IMR-90 (cell line): ENCODE measurements at regions not wholly inside any gene's neighbourhood (a gene's known extent, or its start where the extent isn't known, plus 50 kb on each side); places are given as distances from the start of the nearest gene placed in this dataset.

Experiments used
- ATAC-seq: fragments of 200-7000 bp; cut with Tn5 transposase; 2 replicates; pipeline ENCODE4 v1.9.1; 2020; ENCODE audit warnings: low read depth, mild to moderate bottlenecking, moderate library complexity
- BruUV-seq: library from RNA; stranded (reverse); fragments of 400-500 nt; replicated peaks from 2 replicates; lab custom pipeline; 2021; lab: Mats Ljungman, UMichigan
- CTCF ChIA-PET: fragments of 300-600 bp; formaldehyde crosslinking; extraction: SDS; loops from one replicate; lab custom pipeline; 2021; ENCODE audit warnings: antibody characterized with exemption; lab: Yijun Ruan, JAX
- POLR2A ChIA-PET: fragments of 300-600 bp; sonication (Branson Sonifier 250); formaldehyde crosslinking; loops from one replicate; lab custom pipeline; 2022; ENCODE audit warnings: antibody characterized with exemption; ENCODE audit not compliant: unreplicated experiment; lab: Charles Lee
- DNase-seq: peaks from one replicate; pipeline ENCODE4 v3.0.0; 2013
- H2AFZ ChIP-seq: replicated peaks from 2 replicates; pipeline ENCODE3; 2013; ENCODE audit warnings: low read length, mild to moderate bottlenecking; ENCODE audit not compliant: poor library complexity
- H2AK5ac ChIP-seq: 2 replicates; pipeline ENCODE4 v1.6.1; 2013; ENCODE audit warnings: low read depth, low read length, inconsistent platforms
- H2AK9ac ChIP-seq: replicated peaks from 2 replicates; pipeline ENCODE3; 2013; ENCODE audit warnings: mild to moderate bottlenecking, low read depth, low read length, moderate library complexity; ENCODE audit not compliant: poor library complexity
- H2BK120ac ChIP-seq: 2 replicates; pipeline ENCODE4 v1.6.1; 2013; ENCODE audit warnings: low read depth, low read length, inconsistent platforms
- H2BK15ac ChIP-seq: 3 replicates; pipeline ENCODE4 v1.6.1; 2013; ENCODE audit warnings: low read depth, low read length, inconsistent platforms
- H2BK20ac ChIP-seq: 2 replicates; pipeline ENCODE4 v1.6.1; 2013; ENCODE audit warnings: low read depth, mild to moderate bottlenecking, inconsistent platforms, low read length, moderate library complexity
- H2BK5ac ChIP-seq: 2 replicates; pipeline ENCODE4 v1.6.1; 2013; ENCODE audit warnings: mild to moderate bottlenecking, low read depth, low read length, inconsistent platforms; ENCODE audit not compliant: poor library complexity, severe bottlenecking
- H3K14ac ChIP-seq: replicated peaks from 2 replicates; pipeline ENCODE4 v1.6.1; 2013; ENCODE audit warnings: low read depth, low read length, inconsistent platforms
- H3K18ac ChIP-seq: 2 replicates; pipeline ENCODE4 v1.6.1; 2013; ENCODE audit warnings: low read depth, low read length, control low read depth
- H3K23ac ChIP-seq: 2 replicates; pipeline ENCODE4 v1.6.1; 2013; ENCODE audit warnings: low read depth, low read length, inconsistent platforms
- H3K27ac ChIP-seq: 2 replicates; pipeline ENCODE4 v1.5.1; 2013; ENCODE audit warnings: mild to moderate bottlenecking, control low read depth, low read length; ENCODE audit not compliant: insufficient read depth
- H3K27me3 ChIP-seq: 2 replicates; pipeline ENCODE4 v1.6.1; 2013; ENCODE audit warnings: low read length; ENCODE audit not compliant: control insufficient read depth, insufficient read depth
- H3K36me3 ChIP-seq: 2 replicates; pipeline ENCODE4 v1.6.1; 2013; ENCODE audit warnings: low read length, mixed read lengths; ENCODE audit not compliant: control insufficient read depth, insufficient read depth
- H3K4ac ChIP-seq: 2 replicates; pipeline ENCODE4 v1.6.1; 2013; ENCODE audit warnings: low read depth, low read length, inconsistent platforms
- H3K4me1 ChIP-seq: 2 replicates; pipeline ENCODE4 v1.6.1; 2013; ENCODE audit warnings: low read length, mixed read lengths; ENCODE audit not compliant: control insufficient read depth, insufficient read depth
- H3K4me2 ChIP-seq: 2 replicates; pipeline ENCODE4 v1.6.1; 2013; ENCODE audit warnings: low read depth, mild to moderate bottlenecking, control low read depth, low read length, moderate library complexity
- H3K4me3 ChIP-seq: 2 replicates; pipeline ENCODE4 v1.5.1; 2013; ENCODE audit warnings: low read depth, mild to moderate bottlenecking, control low read depth, low read length, moderate library complexity; ENCODE audit not compliant: insufficient read depth
- H3K56ac ChIP-seq: 2 replicates; pipeline ENCODE4 v1.6.1; 2013; ENCODE audit warnings: low read length, inconsistent platforms; ENCODE audit not compliant: insufficient read depth; ENCODE audit errors: extremely low read depth
- H3K79me1 ChIP-seq, 2 experiments: 2 replicates each; pipeline ENCODE4 v1.6.1; 2013; ENCODE audit warnings: low read length in 2 of 2, inconsistent platforms in 1 of 2, low read depth in 1 of 2
- H3K9ac ChIP-seq: 2 replicates; pipeline ENCODE4 v1.6.1; 2013; ENCODE audit warnings: low read depth, low read length, control low read depth
- H3K9me1 ChIP-seq: 2 replicates; pipeline ENCODE4 v1.6.1; 2013; ENCODE audit warnings: low read length, inconsistent platforms; ENCODE audit not compliant: insufficient read depth
- H3K9me3 ChIP-seq: 2 replicates; pipeline ENCODE4 v1.6.1; 2013; ENCODE audit warnings: low read length; ENCODE audit not compliant: control insufficient read depth, insufficient read depth
- H4K20me1 ChIP-seq: 2 replicates; pipeline ENCODE4 v1.6.1; 2013; ENCODE audit warnings: low read length, inconsistent platforms; ENCODE audit not compliant: insufficient read depth
- H4K5ac ChIP-seq: 2 replicates; pipeline ENCODE4 v1.6.1; 2013; ENCODE audit warnings: mild to moderate bottlenecking, low read depth, low read length, control low read depth
- H4K8ac ChIP-seq, 2 experiments: 2 replicates each; pipeline ENCODE4 v1.6.1; 2013; ENCODE audit warnings: low read depth in 2 of 2, low read length in 2 of 2, control low read depth in 1 of 2, inconsistent platforms in 1 of 2
- H4K91ac ChIP-seq: 2 replicates; pipeline ENCODE4 v1.6.1; 2013; ENCODE audit warnings: low read depth, low read length, inconsistent platforms; ENCODE audit not compliant: insufficient read depth
- BHLHE40 ChIP-seq: fragments of 150-350 bp; IDR thresholded peaks from 2 replicates; pipeline ENCODE4 v1.6.1; 2016; ENCODE audit warnings: mild to moderate bottlenecking, low read depth, low read length
- CEBPB ChIP-seq: IDR thresholded peaks from 2 replicates; pipeline ENCODE4 v1.6.1; 2012; ENCODE audit warnings: low read depth, low read length, improper control_type of control experiment
- WGBS, 2 experiments: methylation state at CpG; one replicate each; pipeline versions ENCODE4 v1.1.5 to v1.1.7; 2013; ENCODE audit warnings: missing lambda C conversion rate in 2 of 2; ENCODE audit not compliant: insufficient read length in 1 of 2; ENCODE audit errors: extremely low coverage in 2 of 2; 5-methylcytosine and 5-hydroxymethylcytosine counted together
- dilution Hi-C: fragments of 300-500 bp; cut with HindIII; formaldehyde crosslinking; loops from one replicate; pipeline ENCODE4 v1.14.3; 2018; ENCODE audit warnings: low sequenced_read_pairs; ENCODE audit not compliant: unreplicated experiment
- in situ Hi-C: fragments of 300-500 bp; cut with MboI; formaldehyde crosslinking; loops from 3 replicates; pipeline ENCODE4 v1.14.3; 2019; ENCODE audit warnings: low sequenced_read_pairs, inconsistent platforms, mixed read lengths
- intact Hi-C: fragments of 100-400 bp; cut with micrococcal nuclease; formaldehyde crosslinking; loops from 2 replicates; pipeline ENCODE4 v1.10.0; 2022

DNA sequence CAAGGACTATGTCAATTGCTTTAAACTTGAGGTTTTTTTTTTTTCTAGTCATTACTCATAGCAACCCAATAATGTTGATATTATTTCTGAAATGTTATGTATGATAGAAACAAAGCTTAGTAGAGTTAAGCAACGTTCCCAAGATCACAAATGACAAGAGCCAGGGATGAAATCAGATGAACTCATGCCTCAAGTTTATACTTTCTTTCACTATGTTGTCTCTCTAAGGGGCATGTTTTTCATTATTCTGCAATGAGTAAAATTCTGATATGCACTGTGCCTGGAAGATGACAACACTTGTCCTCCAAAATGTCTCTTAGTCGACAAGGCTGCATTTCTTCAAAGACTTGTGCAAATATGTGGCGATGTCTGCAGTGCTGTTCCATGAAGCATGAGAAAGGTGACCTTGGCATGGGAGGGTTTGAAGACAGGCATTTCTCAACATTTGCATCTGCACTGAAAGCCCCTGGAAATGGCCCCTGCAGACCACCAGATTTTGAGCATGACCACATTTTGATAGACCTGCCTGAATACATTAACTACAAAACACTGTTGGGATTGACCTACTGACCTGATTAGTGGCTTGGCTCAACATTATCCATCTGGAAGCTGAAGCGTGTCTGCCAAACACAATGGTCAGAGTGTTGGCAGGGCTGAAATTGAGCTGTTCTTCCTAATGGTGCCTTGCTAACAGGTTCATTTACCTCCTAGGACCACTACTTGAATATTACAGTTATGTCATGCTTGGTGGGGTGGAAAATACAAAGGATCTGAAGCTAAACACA is 1027.5 kb downstream of the CDH11 start:
- H2BK120ac ChIP-seq = peak overlapping the region; percentile 63
- no CpG with 5 or more reads among the region's 4 CpGs for WGBS, 2 experiments
- peak overlapping the region; percentile 35 for H2BK5ac ChIP-seq
- DNase-seq (peak; percentile 29), ATAC-seq (peak; percentile 26; the same call in 1 of the 2 replicates)
- peaks cover 4% of the 10 kb centered on the region; the same call in 1 of the 2 replicates for H3K4me1 ChIP-seq
- no peaks in the 10 kb centered on the region for H3K36me3 ChIP-seq
- no peak overlapping the region for H3K4me3 ChIP-seq
- no peak overlapping the region for H3K27ac ChIP-seq
- peak overlapping the region; percentile 51; the same call in 1 of the 2 replicates for H3K23ac ChIP-seq
- H3K9ac ChIP-seq = no peak overlapping the region
- H3K56ac ChIP-seq = no peak overlapping the region
- intact Hi-C loops (loop anchor here (5.0 to 10.0 kb wide), 3 partner anchors 368 to 1023 kb away; no protein-coding TSS in a partner anchor), dilution Hi-C loops (no loop called here), in situ Hi-C loops (loop anchor here (25.0 kb wide), 2 partner anchors 368 to 1018 kb away; partner anchors contain the start of gene CDH11)
- H3K18ac ChIP-seq = peak overlapping the region; percentile 57; the same call in 1 of the 2 replicates
- no peak overlapping the region; the same call in 1 of the 2 replicates for H2AK5ac ChIP-seq
- no peak overlapping the region for H3K4me2 ChIP-seq
- no peak overlapping the region; the same call in 1 of the 2 replicates for H4K5ac ChIP-seq
- peak overlapping the region; percentile 67 for H3K4ac ChIP-seq
- peak overlapping the region in 1 of 2 experiments; percentile 27; a peak in 2 of 4 replicates for H4K8ac ChIP-seq
- ChIA-PET CTCF (no interaction called here), POLR2A (no interaction called here)
- no TSS peak for BruUV-seq
- no peaks in the 10 kb centered on the region for H3K9me3 ChIP-seq
- H2BK20ac ChIP-seq = peak overlapping the region; percentile 82
- H2AK9ac ChIP-seq = no peak overlapping the region
- peak; percentile 33; the same call in 1 of the 2 replicates for TF ChIP-seq CEBPB
- no peak for TF ChIP-seq BHLHE40
- no peaks in the 10 kb centered on the region for H3K79me1 ChIP-seq
- no peak overlapping the region; the same call in 1 of the 2 replicates for H3K14ac ChIP-seq
- peak overlapping the region; percentile 43 for H2AFZ ChIP-seq
- H2BK15ac ChIP-seq = no peak overlapping the region
- H4K20me1 ChIP-seq = no peaks in the 10 kb centered on the region
- peaks cover 6% of the 10 kb centered on the region; the same call in 1 of the 2 replicates for H3K9me1 ChIP-seq
- H3K27me3 ChIP-seq = no peaks in the 10 kb centered on the region
- peak overlapping the region; percentile 70 for H4K91ac ChIP-seq
